ENCODE measurements at regions not wholly inside any gene's neighbourhood (a gene's known extent, or its start where the extent isn't known, plus 50 kb on each side); places are given as distances from the start of the nearest gene placed in this dataset.

- Histone ChIP-seq H3K36me3 (no peaks in the 10 kb centered on the region), H3K9me3 (no peaks in the 10 kb centered on the region), H3K4me3 (no peak overlapping the region), H3K4me1 (no peaks in the 10 kb centered on the region), H3K27me3 (no peaks in the 10 kb centered on the region), H3K27ac (no peak overlapping the region)
- TF ChIP-seq POLR2A (IDR thresholded peaks at IDR 0.05) = no peak
- TF ChIP-seq CTCF (IDR thresholded peaks at IDR 0.05) = no peak
- DNase-seq = no peak
- 64 to 72% methylated on average over 2 of the region's 2 CpGs for WGBS, 2 donors
- intact Hi-C loops (cut with DNase I) = no loop called here
Observed at GRCh38 chr3:34277110-34277509, 478.7 kb downstream of the PDCD6IP start.

GRCh38 chr3:34279901-34280300 is 481.5 kb downstream of the PDCD6IP start:
- H3K9me3 ChIP-seq = no peaks in the 10 kb centered on the region
- DNase-seq = no peak
- H3K4me1 ChIP-seq = no peaks in the 10 kb centered on the region
- H3K36me3 ChIP-seq = no peaks in the 10 kb centered on the region
- WGBS, 2 donors = 46 to 75% methylated on average over 2 of the region's 2 CpGs
- TF ChIP-seq POLR2A (IDR thresholded peaks at IDR 0.05) (no peak), CTCF (IDR thresholded peaks at IDR 0.05) (no peak)
- no peak overlapping the region for H3K4me3 ChIP-seq
- intact Hi-C loops (cut with DNase I) = no loop called here
- no peak overlapping the region for H3K27ac ChIP-seq
- no peaks in the 10 kb centered on the region for H3K27me3 ChIP-seq

- TF ChIP-seq CTCF (IDR thresholded peaks at IDR 0.05) (no peak), POLR2A (IDR thresholded peaks at IDR 0.05) (no peak)
- Histone ChIP-seq H3K4me3 (no peak overlapping the region), H3K27me3 (no peaks in the 10 kb centered on the region), H3K27ac (no peak overlapping the region), H3K4me1 (no peaks in the 10 kb centered on the region), H3K36me3 (no peaks in the 10 kb centered on the region), H3K9me3 (no peaks in the 10 kb centered on the region)
- DNase-seq = no peak
- 43 to 55% methylated on average over 3 of the region's 3 CpGs for WGBS, 2 donors
- intact Hi-C loops (cut with DNase I) = no loop called here
Observed at GRCh38 chr3:34283751-34284150, 485.3 kb downstream of the PDCD6IP start.

- H3K9me3 ChIP-seq = no peaks in the 10 kb centered on the region
- intact Hi-C loops (cut with DNase I) = no loop called here
- DNase-seq = no peak
- TF ChIP-seq POLR2A (IDR thresholded peaks at IDR 0.05) (no peak), CTCF (IDR thresholded peaks at IDR 0.05) (no peak)
- no peak overlapping the region for H3K4me3 ChIP-seq
- H3K4me1 ChIP-seq = no peaks in the 10 kb centered on the region
- 73 to 83% methylated on average over 7 of the region's 7 CpGs for WGBS, 2 donors
- no peaks in the 10 kb centered on the region for H3K27me3 ChIP-seq
- H3K36me3 ChIP-seq = no peaks in the 10 kb centered on the region
- H3K27ac ChIP-seq = no peak overlapping the region
Observed at GRCh38 chr3:34284959-34285826, 486.8 kb downstream of the PDCD6IP start.

GRCh38 chr3:34285827-34286188 is 487.4 kb downstream of the PDCD6IP start:
- TF ChIP-seq POLR2A (IDR thresholded peaks at IDR 0.05) = no peak
- intact Hi-C loops (cut with DNase I) = no loop called here
- Histone ChIP-seq H3K4me3 (no peak overlapping the region), H3K36me3 (no peaks in the 10 kb centered on the region), H3K27me3 (no peaks in the 10 kb centered on the region), H3K27ac (no peak overlapping the region), H3K9me3 (no peaks in the 10 kb centered on the region), H3K4me1 (no peaks in the 10 kb centered on the region)
- WGBS, 2 donors = 58 to 77% methylated on average over 2 of the region's 2 CpGs
- no peak for DNase-seq

Measured in esophagus squamous epithelium (tissue), 5 donors.